ENCODE measurements at regions not wholly inside any gene's neighbourhood (a gene's known extent, or its start where the extent isn't known, plus 50 kb on each side); places are given as distances from the start of the nearest gene placed in this dataset.

DNA sequence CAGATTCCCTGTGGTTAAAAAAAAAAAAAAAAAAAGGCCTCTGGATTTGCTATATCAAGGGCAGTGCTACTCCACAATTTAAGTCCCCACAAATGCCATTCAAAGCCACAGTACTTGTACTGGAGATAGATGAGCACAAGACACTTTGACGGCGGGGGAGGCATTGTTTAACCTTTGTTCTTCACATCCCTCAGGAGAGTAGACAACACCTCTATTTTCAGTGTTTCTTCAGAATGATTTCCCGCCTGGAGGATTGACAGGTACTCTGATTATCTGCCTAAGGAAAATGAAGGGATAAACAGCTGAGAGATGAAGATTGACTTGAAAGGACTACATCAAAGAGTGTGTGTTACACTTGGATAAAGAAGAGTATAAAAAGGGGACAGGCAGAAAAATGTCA is 58.7 kb downstream of the OTOL1 start:
- DNase-seq, result no peak
- no peak overlapping the region for H3K27ac Mint-ChIP-seq
- Histone ChIP-seq H3K36me3 (ENCODE audit: control insufficient read depth in 2 of 2, extremely low read depth in 1 of 2, insufficient read depth in 1 of 2, low read length in 1 of 2) (no peaks in the 10 kb centered on the region), H3K9me3 (no peaks in the 10 kb centered on the region), H3K27me3 (replicated peaks in 1 of 2; ENCODE audit: control insufficient read depth in 2 of 2, extremely low read depth in 1 of 2, insufficient read depth in 2 of 2, low read length in 1 of 2) (peaks cover 0 to 4% of the 10 kb centered on the region in 2 experiments), H3K4me1 (ENCODE audit: control insufficient read depth in 1 of 2, extremely low read depth in 1 of 2, insufficient read depth in 2 of 2, low read length in 2 of 2) (no peaks in the 10 kb centered on the region), H3K4me3 (ENCODE audit: control insufficient read depth in 1 of 2, extremely low read depth in 1 of 2, low read length in 1 of 2) (no peak overlapping the region), H3K27ac (ENCODE audit: low read length) (no peak overlapping the region)
- no peak overlapping the region for H3K4me3 Mint-ChIP-seq
- peaks cover 0 to 4% (median 0%) of the 10 kb centered on the region in 3 donors for H3K9me3 Mint-ChIP-seq
- no peaks in the 10 kb centered on the region for H3K4me1 Mint-ChIP-seq
- H3K27me3 Mint-ChIP-seq, result peaks cover 5 to 12% of the 10 kb centered on the region in 2 donors
- CTCF ChIA-PET, result interaction anchor here in 1 of 2 donors (0.6 kb wide), 2 partner anchors 18 to 89 kb away, joined by 6 to 10 read pairs; no protein-coding TSS in a partner anchor
- WGBS (ENCODE audit: insufficient coverage), result 60% methylated on average over 1 of the region's 3 CpGs
- POLR2A ChIA-PET, result interaction anchor here in 1 of 2 donors (0.6 kb wide), 1 partner anchor 394 kb away, joined by 4 read pairs; no protein-coding TSS in a partner anchor
- no peaks in the 10 kb centered on the region for H3K36me3 Mint-ChIP-seq
- no peak for ATAC-seq (replicated peaks in 1 of 4)

DNA sequence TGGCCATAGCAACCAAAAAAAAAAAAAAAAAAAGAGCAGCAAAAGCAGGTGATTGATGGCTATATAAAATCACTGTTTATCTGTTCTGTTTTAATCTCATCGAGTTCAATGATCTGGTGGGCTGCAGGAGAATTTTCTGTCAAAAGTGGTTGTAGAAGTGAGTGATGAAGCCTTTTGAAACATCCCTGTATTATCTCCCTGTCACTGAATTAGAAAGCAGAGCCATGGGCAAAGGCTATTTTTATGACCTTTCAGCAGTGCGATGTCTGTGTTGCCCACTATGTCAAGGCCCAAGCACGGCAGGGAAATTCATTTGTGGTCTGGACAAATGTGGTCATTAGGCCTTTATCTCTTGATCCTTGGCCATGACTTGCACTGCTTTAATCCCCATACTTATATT is 59.9 kb downstream of the OTOL1 start:
- POLR2A ChIA-PET, result no interaction called here
- H3K27me3 ChIP-seq (replicated peaks in 1 of 2; ENCODE audit: control insufficient read depth in 2 of 2, extremely low read depth in 1 of 2, insufficient read depth in 2 of 2, low read length in 1 of 2), result peaks cover 0 to 4% of the 10 kb centered on the region in 2 experiments
- H3K4me1 ChIP-seq (ENCODE audit: control insufficient read depth in 1 of 2, extremely low read depth in 1 of 2, insufficient read depth in 2 of 2, low read length in 2 of 2), result no peaks in the 10 kb centered on the region
- Mint-ChIP-seq H3K9me3 (peaks cover 0 to 4% (median 0%) of the 10 kb centered on the region in 3 donors), H3K27ac (no peak overlapping the region), H3K4me3 (no peak overlapping the region), H3K36me3 (no peaks in the 10 kb centered on the region), H3K4me1 (no peaks in the 10 kb centered on the region), H3K27me3 (peaks cover 5 to 13% of the 10 kb centered on the region in 2 donors)
- WGBS (ENCODE audit: insufficient coverage), result 100% methylated on average over 1 of the region's 3 CpGs
- DNase-seq, result no peak
- no peak for ATAC-seq (replicated peaks in 1 of 4)
- CTCF ChIA-PET, result no interaction called here
- H3K9me3 ChIP-seq, result no peaks in the 10 kb centered on the region
- H3K4me3 ChIP-seq (ENCODE audit: control insufficient read depth in 1 of 2, extremely low read depth in 1 of 2, low read length in 1 of 2), result no peak overlapping the region
- H3K27ac ChIP-seq (ENCODE audit: low read length), result no peak overlapping the region
- H3K36me3 ChIP-seq (ENCODE audit: control insufficient read depth in 2 of 2, extremely low read depth in 1 of 2, insufficient read depth in 1 of 2, low read length in 1 of 2), result no peaks in the 10 kb centered on the region

- Histone ChIP-seq H3K27me3 (replicated peaks in 1 of 2; ENCODE audit: control insufficient read depth in 2 of 2, extremely low read depth in 1 of 2, insufficient read depth in 2 of 2, low read length in 1 of 2) (peaks cover 0 to 4% of the 10 kb centered on the region in 2 experiments), H3K36me3 (ENCODE audit: control insufficient read depth in 2 of 2, extremely low read depth in 1 of 2, insufficient read depth in 1 of 2, low read length in 1 of 2) (no peaks in the 10 kb centered on the region), H3K9me3 (no peaks in the 10 kb centered on the region), H3K27ac (ENCODE audit: low read length) (no peak overlapping the region), H3K4me1 (ENCODE audit: control insufficient read depth in 1 of 2, extremely low read depth in 1 of 2, insufficient read depth in 2 of 2, low read length in 2 of 2) (no peaks in the 10 kb centered on the region), H3K4me3 (ENCODE audit: control insufficient read depth in 1 of 2, extremely low read depth in 1 of 2, low read length in 1 of 2) (no peak overlapping the region)
- WGBS (ENCODE audit: insufficient coverage), result no CpG with 5 or more reads among the region's 1 CpG
- Mint-ChIP-seq H3K4me3 (no peak overlapping the region), H3K27me3 (peaks cover 5 to 9% of the 10 kb centered on the region in 2 donors), H3K9me3 (peaks cover 0 to 4% (median 0%) of the 10 kb centered on the region in 3 donors), H3K27ac (no peak overlapping the region), H3K36me3 (no peaks in the 10 kb centered on the region), H3K4me1 (no peaks in the 10 kb centered on the region)
- ChIA-PET POLR2A (no interaction called here), CTCF (no interaction called here)
- ATAC-seq (replicated peaks in 1 of 4) (no peak), DNase-seq (no peak)
Measured at GRCh38 chr3:161556941-161557340, 60.3 kb downstream of the OTOL1 start.

GRCh38 chr3:161557445-161558150 is 61.0 kb downstream of the OTOL1 start:
- ATAC-seq (replicated peaks in 1 of 4) (no peak), DNase-seq (no peak)
- H3K27ac ChIP-seq (ENCODE audit: low read length), result no peak overlapping the region
- no peaks in the 10 kb centered on the region for H3K9me3 ChIP-seq
- Mint-ChIP-seq H3K4me3 (no peak overlapping the region), H3K36me3 (no peaks in the 10 kb centered on the region), H3K27me3 (peaks cover 5 to 7% of the 10 kb centered on the region in 2 donors), H3K9me3 (peaks cover 0 to 4% (median 0%) of the 10 kb centered on the region in 3 donors), H3K27ac (no peak overlapping the region), H3K4me1 (no peaks in the 10 kb centered on the region)
- no peaks in the 10 kb centered on the region for H3K36me3 ChIP-seq (ENCODE audit: control insufficient read depth in 2 of 2, extremely low read depth in 1 of 2, insufficient read depth in 1 of 2, low read length in 1 of 2)
- H3K4me1 ChIP-seq (ENCODE audit: control insufficient read depth in 1 of 2, extremely low read depth in 1 of 2, insufficient read depth in 2 of 2, low read length in 2 of 2), result no peaks in the 10 kb centered on the region
- ChIA-PET CTCF (no interaction called here), POLR2A (no interaction called here)
- peaks cover 0 to 4% of the 10 kb centered on the region in 2 experiments for H3K27me3 ChIP-seq (replicated peaks in 1 of 2; ENCODE audit: control insufficient read depth in 2 of 2, extremely low read depth in 1 of 2, insufficient read depth in 2 of 2, low read length in 1 of 2)
- H3K4me3 ChIP-seq (ENCODE audit: control insufficient read depth in 1 of 2, extremely low read depth in 1 of 2, low read length in 1 of 2), result no peak overlapping the region
- WGBS (ENCODE audit: insufficient coverage), result 56% methylated on average over 3 of the region's 5 CpGs

DNA sequence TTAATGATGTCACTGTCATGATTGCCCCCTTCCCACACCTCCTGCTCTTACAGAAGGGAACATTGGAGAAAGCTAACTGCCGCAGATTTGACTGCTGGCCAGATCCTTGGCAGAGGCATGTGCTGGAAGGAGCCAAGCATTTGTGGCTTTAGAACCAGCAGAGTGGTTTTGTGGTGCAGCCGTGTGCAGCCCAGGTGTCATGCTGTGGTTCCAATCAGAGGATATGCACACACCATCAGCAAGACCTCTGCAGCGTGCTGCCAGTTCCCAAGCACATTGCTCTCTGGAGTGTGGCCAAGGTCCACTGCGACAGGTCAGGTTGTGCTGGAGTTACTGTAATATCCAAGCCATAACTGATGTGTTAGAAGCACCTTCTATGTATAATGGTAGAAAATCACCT is 61.6 kb downstream of the OTOL1 start:
- Histone ChIP-seq H3K4me3 (ENCODE audit: control insufficient read depth in 1 of 2, extremely low read depth in 1 of 2, low read length in 1 of 2) (no peak overlapping the region), H3K4me1 (ENCODE audit: control insufficient read depth in 1 of 2, extremely low read depth in 1 of 2, insufficient read depth in 2 of 2, low read length in 2 of 2) (no peaks in the 10 kb centered on the region), H3K36me3 (ENCODE audit: control insufficient read depth in 2 of 2, extremely low read depth in 1 of 2, insufficient read depth in 1 of 2, low read length in 1 of 2) (no peaks in the 10 kb centered on the region), H3K27me3 (replicated peaks in 1 of 2; ENCODE audit: control insufficient read depth in 2 of 2, extremely low read depth in 1 of 2, insufficient read depth in 2 of 2, low read length in 1 of 2) (peaks cover 0 to 4% of the 10 kb centered on the region in 2 experiments), H3K27ac (ENCODE audit: low read length) (no peak overlapping the region), H3K9me3 (no peaks in the 10 kb centered on the region)
- no peak for DNase-seq
- POLR2A ChIA-PET, result no interaction called here
- no peak for ATAC-seq (replicated peaks in 1 of 4)
- no peak overlapping the region for H3K4me3 Mint-ChIP-seq
- no peaks in the 10 kb centered on the region for H3K36me3 Mint-ChIP-seq
- 0% methylated on average over 1 of the region's 4 CpGs for WGBS (ENCODE audit: insufficient coverage)
- H3K4me1 Mint-ChIP-seq, result no peaks in the 10 kb centered on the region
- peaks cover 5 to 6% of the 10 kb centered on the region in 2 donors for H3K27me3 Mint-ChIP-seq
- CTCF ChIA-PET, result no interaction called here
- no peak overlapping the region for H3K27ac Mint-ChIP-seq
- H3K9me3 Mint-ChIP-seq, result peaks cover 0 to 4% (median 0%) of the 10 kb centered on the region in 3 donors

DNA sequence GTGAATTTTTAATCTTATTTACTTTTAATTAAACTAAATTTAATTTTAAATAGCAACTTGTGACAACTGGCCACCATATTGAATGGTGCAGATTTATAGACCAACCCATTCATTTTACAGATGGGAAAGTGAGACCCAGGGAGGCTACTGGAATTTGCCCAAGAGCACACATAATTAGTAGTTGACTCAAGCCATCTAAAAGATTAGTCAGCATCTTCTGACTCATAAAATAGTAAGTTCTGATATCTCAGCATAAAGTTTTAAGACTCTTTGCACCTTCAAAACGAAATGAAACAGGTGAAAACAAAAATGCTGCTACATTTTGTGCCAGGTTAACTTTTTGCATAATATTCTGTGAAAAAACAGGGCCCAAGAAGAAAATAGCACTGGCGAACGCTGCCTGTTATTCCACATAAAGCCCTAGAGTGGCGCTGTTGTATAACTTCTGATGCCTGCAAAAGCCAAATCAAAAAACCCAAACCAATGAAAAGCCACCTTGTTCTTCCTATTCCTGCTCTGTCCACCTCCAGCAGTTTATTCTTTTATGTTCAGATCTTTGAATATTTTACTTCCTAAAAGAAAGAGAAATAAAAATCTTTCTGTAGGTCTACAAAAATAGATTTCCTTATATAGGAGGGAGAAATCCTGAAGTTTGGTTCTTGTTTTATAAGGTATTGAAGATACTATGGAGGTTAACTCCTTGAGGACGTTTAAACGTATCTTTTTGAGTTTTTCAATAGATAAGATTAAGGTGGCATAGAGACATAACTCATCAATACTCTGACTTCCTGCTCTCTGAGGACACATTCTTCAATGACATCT is 62.8 kb downstream of the OTOL1 start:
- no peaks in the 10 kb centered on the region for H3K4me1 ChIP-seq (ENCODE audit: control insufficient read depth in 1 of 2, extremely low read depth in 1 of 2, insufficient read depth in 2 of 2, low read length in 2 of 2)
- H3K4me3 ChIP-seq (ENCODE audit: control insufficient read depth in 1 of 2, extremely low read depth in 1 of 2, low read length in 1 of 2), result no peak overlapping the region
- Mint-ChIP-seq H3K27me3 (peaks cover 3 to 4% of the 10 kb centered on the region in 2 donors), H3K36me3 (no peaks in the 10 kb centered on the region), H3K4me1 (no peaks in the 10 kb centered on the region), H3K4me3 (no peak overlapping the region), H3K27ac (no peak overlapping the region), H3K9me3 (peaks cover 0 to 4% (median 0%) of the 10 kb centered on the region in 3 donors)
- DNase-seq (peak in 1 of 35 experiments; percentile 1), ATAC-seq (replicated peaks in 1 of 4) (no peak)
- ChIA-PET CTCF (no interaction called here), POLR2A (no interaction called here)
- peaks cover 0 to 4% of the 10 kb centered on the region in 2 experiments for H3K27me3 ChIP-seq (replicated peaks in 1 of 2; ENCODE audit: control insufficient read depth in 2 of 2, extremely low read depth in 1 of 2, insufficient read depth in 2 of 2, low read length in 1 of 2)
- 8% methylated on average over 4 of the region's 6 CpGs for WGBS (ENCODE audit: insufficient coverage)
- no peak overlapping the region for H3K27ac ChIP-seq (ENCODE audit: low read length)
- no peaks in the 10 kb centered on the region for H3K36me3 ChIP-seq (ENCODE audit: control insufficient read depth in 2 of 2, extremely low read depth in 1 of 2, insufficient read depth in 1 of 2, low read length in 1 of 2)
- no peaks in the 10 kb centered on the region for H3K9me3 ChIP-seq

Data from T-cell (primary cell).